Heart left ventricle (tissue), 16 donors: ENCODE measurements at regions not wholly inside any gene's neighbourhood (a gene's known extent, or its start where the extent isn't known, plus 50 kb on each side); places are given as distances from the start of the nearest gene placed in this dataset.
A peak's percentile ranks its signal among the peaks of the same experiment; 100 is the strongest.

Experiments used
- ATAC-seq, 4 donors: fragments of 200-7000 bp; cut with Tn5 transposase; one replicate each; pipeline ENCODE4 v1.9.1; 2020 to 2022; ENCODE audit warnings: moderate library complexity in 4 of 4, mild to moderate bottlenecking in 3 of 4, moderate number of reproducible peaks in 1 of 4
- DNase-seq, 5 donors: peaks; one replicate each; pipeline ENCODE4 v3.0.0-alpha.2; 2020
- H3K27ac ChIP-seq, 12 donors: fragments of 200-600 bp; sonication (generic) in 4 of 12; one replicate each; pipeline versions ENCODE4 v1.5.0 to v1.8.0; 2016 to 2022; ENCODE audit warnings: mild to moderate bottlenecking in 2 of 12
- H3K27me3 ChIP-seq, 9 donors: fragments of 200-600 bp; sonication (generic) in 2 of 9; one replicate each; pipeline versions ENCODE4 v1.5.1 to v1.8.0; 2016 to 2022; ENCODE audit warnings: mild to moderate bottlenecking in 3 of 9
- H3K36me3 ChIP-seq, 9 donors: fragments of 200-600 bp; sonication (generic) in 2 of 9; one replicate each; pipeline versions ENCODE4 v1.5.0 to v1.8.0; 2018 to 2022; ENCODE audit warnings: mild to moderate bottlenecking in 2 of 9
- H3K4me1 ChIP-seq, 12 donors: fragments of 200-600 bp; sonication (generic) in 4 of 12; one replicate each; pipeline versions ENCODE4 v1.5.0 to v1.8.0; 2016 to 2022; ENCODE audit warnings: mild to moderate bottlenecking in 3 of 12
- H3K4me3 ChIP-seq, 12 donors: fragments of 200-600 bp; sonication (generic) in 4 of 12; one replicate each; pipeline versions ENCODE4 v1.5.0 to v1.8.0; 2017 to 2022; ENCODE audit warnings: mild to moderate bottlenecking in 9 of 12, moderate library complexity in 4 of 12
- H3K9me3 ChIP-seq, 12 donors: fragments of 200-600 bp; sonication (generic) in 4 of 12; one replicate each; pipeline versions ENCODE4 v1.5.0 to v1.8.0; 2016 to 2022; ENCODE audit warnings: mild to moderate bottlenecking in 1 of 12
- POLR2A ChIP-seq, 2 donors: fragments of 450-650 bp; IDR thresholded peaks; one replicate each; pipeline ENCODE4 v1.6.1; 2017; ENCODE audit warnings: antibody characterized with exemption in 2 of 2, mild to moderate bottlenecking in 2 of 2, moderate library complexity in 2 of 2
- WGBS, 4 donors: extraction: QIAGEN DNeasy Blood & Tissue Kit in 2 of 4; methylation state at CpG; one replicate each; pipeline versions ENCODE4 v1.1.5 to v1.1.7; 2013 to 2018; 5-methylcytosine and 5-hydroxymethylcytosine counted together
- intact Hi-C, 10 donors: fragments of 100-400 bp; cut with DNase I; formaldehyde crosslinking; loops; one replicate each; pipeline versions ENCODE4 v1.11.1 to v1.14.2; 2022
- TF ChIP-seq, protein P1 (sequence below), 12 donors: fragments of 200-600 bp; sonication (generic) in 4 of 12; IDR thresholded peaks; one replicate each; pipeline versions ENCODE4 v1.5.0 to v1.8.0; 2018 to 2022; ENCODE audit warnings: antibody characterized with exemption in 12 of 12, mild to moderate bottlenecking in 5 of 12
- donor health status: ischemic (EF 13 %, LVEDD 7.1; RV severe dilation, severe dysfunction).
- donor health status: healthy with polysubstance abuse.
- donor health status: DM: no; HTN: yes; CAD: no.
- donor health status: DM: no; HTN: no; CAD: no.
- donor health status: ischemic (EF 25% LVEDD 6.9; RV normal size, moderate dysfunction).
- donor health status: ischemic (EF 25% LVEDD 5.7; RV mildly dilated, moderate dysfunction).
- donor health status: healthy.
- donor health status: DM: yes; HTN: yes; CAD: no.
- donor health status: ischemic (EF 35%, LVEDD 5.7; RV mildly dilated, moderate dysfunction).
- donor health status: nonischemic (EF 11% LVEDD 7.7; RV severe dilation, severe dysfunction).
- donor health status: DM: yes; HTN: yes; CAD: no.
- donor health status: PGD.
- donor health status: ischemic (EF 29% LVEDD 5.4; RV normal size, mild dysfunction).
- donor health status: nonischemic (EF 23%, LVEDD 6.1; RV moderate dilation, normal function).

DNA sequence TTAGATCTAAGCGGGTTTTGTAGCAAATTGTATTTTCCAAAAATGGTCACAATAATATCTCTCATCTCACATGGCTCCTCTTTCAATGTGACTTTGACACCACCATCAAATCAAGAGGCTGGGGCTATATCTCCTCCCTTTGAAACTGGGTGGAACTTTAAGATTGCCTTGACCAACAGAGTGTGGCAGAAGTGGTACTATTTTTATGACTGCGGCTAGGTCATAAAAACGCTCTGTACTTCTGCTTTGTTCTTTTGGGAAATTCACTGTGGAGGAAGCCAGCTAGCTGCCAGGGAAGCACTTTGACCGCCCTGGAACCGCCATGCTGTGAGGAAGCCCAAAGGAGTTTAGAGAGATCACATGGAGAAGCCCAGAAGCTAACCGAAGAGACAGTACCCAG, 50.7 kb upstream of the ACOT11 start:
- ATAC-seq (no peak), DNase-seq (peak in 1 of 5 donors; percentile 19)
- Histone ChIP-seq H3K27ac (no peak overlapping the region), H3K4me1 (peaks cover 0 to 15% (median 5%) of the 10 kb centered on the region in 12 donors), H3K36me3 (no peaks in the 10 kb centered on the region), H3K9me3 (peaks cover 0 to 5% (median 0%) of the 10 kb centered on the region in 12 donors), H3K4me3 (no peak overlapping the region), H3K27me3 (peaks cover 0 to 51% (median 11%) of the 10 kb centered on the region in 9 donors)
- intact Hi-C loops: loop anchor here in 3 of 10 donors (10.0 kb wide), 3 partner anchors 193 to 307 kb away; partner anchors contain the start of genes CYB5RL (in 1 of the 3), MRPL37 (in 1 of the 3) and TTC22 (in 1 of the 3)
- TF ChIP-seq, protein P1, sequence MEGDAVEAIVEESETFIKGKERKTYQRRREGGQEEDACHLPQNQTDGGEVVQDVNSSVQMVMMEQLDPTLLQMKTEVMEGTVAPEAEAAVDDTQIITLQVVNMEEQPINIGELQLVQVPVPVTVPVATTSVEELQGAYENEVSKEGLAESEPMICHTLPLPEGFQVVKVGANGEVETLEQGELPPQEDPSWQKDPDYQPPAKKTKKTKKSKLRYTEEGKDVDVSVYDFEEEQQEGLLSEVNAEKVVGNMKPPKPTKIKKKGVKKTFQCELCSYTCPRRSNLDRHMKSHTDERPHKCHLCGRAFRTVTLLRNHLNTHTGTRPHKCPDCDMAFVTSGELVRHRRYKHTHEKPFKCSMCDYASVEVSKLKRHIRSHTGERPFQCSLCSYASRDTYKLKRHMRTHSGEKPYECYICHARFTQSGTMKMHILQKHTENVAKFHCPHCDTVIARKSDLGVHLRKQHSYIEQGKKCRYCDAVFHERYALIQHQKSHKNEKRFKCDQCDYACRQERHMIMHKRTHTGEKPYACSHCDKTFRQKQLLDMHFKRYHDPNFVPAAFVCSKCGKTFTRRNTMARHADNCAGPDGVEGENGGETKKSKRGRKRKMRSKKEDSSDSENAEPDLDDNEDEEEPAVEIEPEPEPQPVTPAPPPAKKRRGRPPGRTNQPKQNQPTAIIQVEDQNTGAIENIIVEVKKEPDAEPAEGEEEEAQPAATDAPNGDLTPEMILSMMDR (IDR thresholded peaks at IDR 0.05): no peak
- no peak for TF ChIP-seq POLR2A (IDR thresholded peaks at IDR 0.05)
- WGBS, 4 donors: 84 to 89% (median 87%) methylated on average over 6 of the region's 6 CpGs

DNA sequence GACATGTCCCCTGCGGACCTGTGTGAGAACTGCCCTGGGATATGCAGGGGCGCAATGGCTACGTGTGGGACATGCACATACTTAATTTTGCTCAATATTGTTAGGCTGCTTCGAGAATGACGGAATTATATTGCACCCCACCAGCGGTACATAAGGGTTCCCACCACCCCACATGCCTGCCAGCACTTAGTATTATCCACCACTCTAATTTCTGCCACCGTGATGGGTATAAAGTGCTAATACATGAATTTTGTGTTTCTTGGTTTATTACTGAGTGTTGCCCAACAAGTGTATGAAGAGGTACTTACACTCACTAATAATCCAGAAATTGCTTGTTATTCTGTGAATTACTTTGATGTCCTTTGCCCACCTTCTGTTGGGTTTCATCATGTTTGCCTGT, 52.1 kb upstream of the ACOT11 start:
- Histone ChIP-seq H3K27ac (no peak overlapping the region), H3K4me1 (peaks cover 0 to 15% (median 5%) of the 10 kb centered on the region in 12 donors), H3K36me3 (no peaks in the 10 kb centered on the region), H3K4me3 (no peak overlapping the region), H3K9me3 (peaks cover 0 to 5% (median 0%) of the 10 kb centered on the region in 12 donors), H3K27me3 (peaks cover 0 to 39% (median 11%) of the 10 kb centered on the region in 9 donors)
- WGBS, 4 donors: 77 to 95% (median 91%) methylated on average over 7 of the region's 7 CpGs
- DNase-seq (no peak), ATAC-seq (no peak)
- TF ChIP-seq, protein P1 (IDR thresholded peaks at IDR 0.05): no peak
- no peak for TF ChIP-seq POLR2A (IDR thresholded peaks at IDR 0.05)
- intact Hi-C loops: loop anchor here in 3 of 10 donors (10.0 kb wide), 3 partner anchors 191 to 309 kb away; partner anchors contain the start of genes CYB5RL (in 1 of the 3), MRPL37 (in 1 of the 3) and TTC22 (in 1 of the 3)

DNA sequence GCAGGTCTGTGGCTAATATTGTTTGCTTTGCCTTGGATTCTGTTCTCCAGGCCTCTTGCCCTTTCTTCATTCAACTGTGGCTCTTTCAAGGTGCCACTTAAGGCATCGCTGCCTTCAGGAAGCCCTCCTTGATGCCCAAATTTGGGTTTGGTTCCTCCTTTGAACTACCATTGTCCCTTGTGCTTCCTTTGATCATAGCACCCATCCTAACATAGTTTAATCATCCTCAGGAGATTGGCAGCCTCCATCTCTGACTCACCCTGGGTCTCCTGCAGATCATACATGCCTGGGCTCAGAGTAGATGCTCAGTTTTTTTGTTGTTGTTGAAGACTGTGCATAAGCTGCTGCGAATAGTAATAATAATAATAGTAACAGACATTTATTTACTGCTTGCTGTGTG, 54.4 kb upstream of the ACOT11 start:
- Histone ChIP-seq H3K9me3 (peaks cover 0 to 5% (median 0%) of the 10 kb centered on the region in 12 donors), H3K4me1 (peaks cover 0 to 19% (median 7%) of the 10 kb centered on the region in 12 donors), H3K36me3 (no peaks in the 10 kb centered on the region), H3K4me3 (no peak overlapping the region), H3K27me3 (peaks cover 0 to 16% (median 2%) of the 10 kb centered on the region in 9 donors), H3K27ac (no peak overlapping the region)
- DNase-seq (no peak), ATAC-seq (no peak)
- 87 to 95% (median 92%) methylated on average over 2 of the region's 2 CpGs for WGBS, 4 donors
- no peak for TF ChIP-seq POLR2A (IDR thresholded peaks at IDR 0.05)
- TF ChIP-seq, protein P1 (IDR thresholded peaks at IDR 0.05): no peak
- intact Hi-C loops: loop anchor here in 4 of 10 donors (5.0 to 10.0 kb wide), 6 partner anchors 189 to 426 kb away; partner anchors contain the start of genes CYB5RL (in 1 of the 4), MRPL37 (in 1 of the 4) and TTC22 (in 1 of the 4)

DNA sequence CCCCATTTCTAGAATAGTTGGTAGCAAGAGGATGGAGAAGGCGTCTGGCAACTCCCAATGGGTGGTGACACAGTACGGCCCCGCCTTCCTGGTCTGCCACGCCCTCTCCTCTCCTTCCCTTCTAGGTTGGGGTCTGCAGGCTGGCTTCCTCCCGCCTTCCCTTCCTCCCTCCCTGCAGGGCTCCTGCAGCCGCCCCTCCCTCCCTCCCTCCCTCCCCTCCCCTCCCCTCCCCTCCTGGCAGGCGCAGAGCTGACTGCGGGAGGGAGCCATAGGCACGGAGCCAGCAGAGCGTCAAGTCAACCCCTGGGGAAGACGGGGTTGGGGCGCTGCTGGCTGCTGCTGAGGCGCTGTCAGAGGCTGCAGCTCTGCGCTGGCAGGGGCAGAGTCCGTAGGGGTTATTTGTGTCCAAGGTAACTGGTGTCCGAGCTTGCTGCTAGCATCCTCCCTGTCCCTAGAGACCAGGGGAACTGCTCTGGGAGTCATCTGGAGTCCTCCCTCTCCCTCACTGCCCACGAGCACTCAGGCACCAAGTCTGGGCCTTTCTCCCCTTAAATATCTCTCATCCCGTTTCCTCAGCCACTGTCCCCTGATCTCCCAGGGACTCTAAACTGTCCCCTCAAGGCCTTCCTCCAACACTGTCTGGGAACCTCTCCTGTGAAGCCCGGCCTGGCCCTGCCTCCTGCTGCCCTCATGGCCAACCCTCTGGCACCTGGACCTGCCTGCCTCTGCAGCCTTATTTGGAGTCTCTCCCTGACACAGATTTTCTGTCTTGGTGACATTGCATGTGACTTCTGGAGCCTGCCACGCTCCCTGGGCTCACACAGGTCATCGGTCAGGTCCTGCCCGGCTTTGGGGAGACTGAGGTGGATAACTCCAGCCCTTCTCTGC, 57.4 kb upstream of the ACOT11 start:
- Histone ChIP-seq H3K4me1 (peaks cover 3 to 32% (median 20%) of the 10 kb centered on the region in 12 donors), H3K36me3 (no peaks in the 10 kb centered on the region), H3K27me3 (peaks cover 0 to 6% (median 0%) of the 10 kb centered on the region in 9 donors), H3K4me3 (no peak overlapping the region), H3K9me3 (no peaks in the 10 kb centered on the region), H3K27ac (peak overlapping the region in 3 of 12 donors; percentile 16 to 34 (median 27))
- no peak for TF ChIP-seq POLR2A (IDR thresholded peaks at IDR 0.05)
- TF ChIP-seq, protein P1 (IDR thresholded peaks at IDR 0.05): no peak
- intact Hi-C loops: loop anchor here in 6 of 10 donors (2.0 to 10.0 kb wide), 8 partner anchors 186 to 423 kb away; partner anchors contain the start of genes CYB5RL (in 1 of the 6), MRPL37 (in 1 of the 6) and TTC22 (in 1 of the 6)
- WGBS, 4 donors: 14 to 18% (median 16%) methylated on average over 16 to 22 of the region's 22 CpGs
- ATAC-seq (no peak), DNase-seq (peak in 4 of 5 donors; percentile 43 to 61 (median 47))
